HepG2 (cell line): ENCODE measurements at regions not wholly inside any gene's neighbourhood (a gene's known extent, or its start where the extent isn't known, plus 50 kb on each side); places are given as distances from the start of the nearest gene placed in this dataset.

Source experiments
- ATAC-seq: fragments of 200-7000 bp; cut with Tn5 transposase; 3 replicates; pipeline ENCODE4 v1.9.1; 2020; ENCODE audit warnings: mild to moderate bottlenecking, moderate library complexity
- BruUV-seq: library from RNA; stranded (reverse); fragments of 400-500 nt; replicated peaks from 2 replicates; lab custom pipeline; 2021; lab: Mats Ljungman, UMichigan
- CTCF ChIA-PET: fragments of 300-600 bp; formaldehyde crosslinking; extraction: SDS; loops from one replicate; lab custom pipeline; 2021; ENCODE audit warnings: low total read pairs, inconsistent platforms, low intra/inter-chr PET ratio; lab: Yijun Ruan, JAX
- POLR2A ChIA-PET: fragments of 350-600 bp; sonication (Branson Sonifier 250); formaldehyde crosslinking; loops from one replicate; lab custom pipeline; 2020; ENCODE audit warnings: antibody characterized with exemption, inconsistent platforms; lab: Yijun Ruan, JAX
- DNase-seq: peaks from one replicate; pipeline ENCODE4 v3.0.0-alpha.2; 2015; ENCODE audit warnings: low spot score
- FAIRE-seq: peaks from 3 replicates; lab custom pipeline; 2011; peaks lifted over from hg19 to GRCh38; lab: Jason Lieb, UNC
- H2AFZ ChIP-seq: one replicate; pipeline ENCODE4 v1.6.1; 2011; ENCODE audit warnings: low read length, inconsistent platforms
- H3K27ac ChIP-seq: fragments of 300-600 bp; 3 replicates; pipeline ENCODE4 v1.8.0; 2011; ENCODE audit warnings: mixed run types, mild to moderate bottlenecking, mixed read lengths, low read length, inconsistent platforms; ENCODE audit not compliant: insufficient read depth; ENCODE audit errors: extremely low read length
- H3K27me3 ChIP-seq, 2 experiments: fragments of 200-600 bp in 1 of 2; 2 replicates in 1 of 2; 3 replicates in 1 of 2; pipeline versions ENCODE4 v1.6.0 to v1.8.0; 2011; ENCODE audit warnings: low read length in 2 of 2, mild to moderate bottlenecking in 2 of 2, moderate library complexity in 2 of 2, inconsistent platforms in 1 of 2; ENCODE audit not compliant: insufficient read depth in 2 of 2, control insufficient read depth in 1 of 2
- H3K36me3 ChIP-seq, 2 experiments: fragments of 200-600 bp in 1 of 2; replicated peaks in 1 of 2; 2 replicates in 1 of 2; 3 replicates in 1 of 2; pipeline versions ENCODE4 v1.5.1 to v1.8.0; 2011; ENCODE audit warnings: low read length in 2 of 2, inconsistent platforms in 1 of 2; ENCODE audit not compliant: insufficient read depth in 2 of 2, control insufficient read depth in 1 of 2
- H3K4me1 ChIP-seq: 2 replicates; pipeline ENCODE4 v1.5.1; 2012; ENCODE audit warnings: low read length, inconsistent platforms; ENCODE audit not compliant: insufficient read depth
- H3K4me2 ChIP-seq: 2 replicates; pipeline ENCODE4 v1.6.0; 2011; ENCODE audit warnings: low read depth, low read length, inconsistent platforms
- H3K4me3 ChIP-seq, 3 experiments: fragments of 200-600 bp in 1 of 3; sonication (generic), shearing (Covaris generic) in 1 of 3; replicated peaks in 1 of 3; 2 replicates each; pipeline ENCODE4 v1.5.1; 2011 to 2016; ENCODE audit warnings: low read length in 3 of 3, inconsistent platforms in 2 of 3, low read depth in 2 of 3, mild to moderate bottlenecking in 2 of 3, control low read depth in 1 of 3, mixed read lengths in 1 of 3; ENCODE audit not compliant: insufficient read depth in 1 of 3
- H3K79me2 ChIP-seq: one replicate; pipeline ENCODE4 v1.6.1; 2011; ENCODE audit warnings: low read length, inconsistent platforms; ENCODE audit not compliant: insufficient read depth
- H3K9ac ChIP-seq: 2 replicates; pipeline ENCODE4 v1.6.0; 2011; ENCODE audit warnings: mild to moderate bottlenecking, low read depth, low read length, inconsistent platforms; ENCODE audit not compliant: insufficient read depth
- H3K9me3 ChIP-seq: 2 replicates; pipeline ENCODE4 v1.5.1; 2012; ENCODE audit warnings: mild to moderate bottlenecking, low read length
- H4K20me1 ChIP-seq: 2 replicates; pipeline ENCODE4 v1.6.0; 2011; ENCODE audit warnings: inconsistent platforms, mild to moderate bottlenecking, low read length, moderate library complexity; ENCODE audit not compliant: insufficient read depth
- ARID4A ChIP-seq: sonication (generic); formaldehyde crosslinking; IDR thresholded peaks from 2 replicates; pipeline ENCODE4 v1.5.0; 2020; ENCODE audit warnings: mild to moderate bottlenecking, missing genetic modification reagents, borderline replicate concordance
- NR1H2 ChIP-seq: sonication (generic); formaldehyde crosslinking; IDR thresholded peaks from 2 replicates; pipeline ENCODE4 v1.8.1; 2022; ENCODE audit warnings: low read depth, missing genetic modification reagents, borderline replicate concordance
- ZFP36 ChIP-seq: fragments of 150-350 bp; IDR thresholded peaks from 2 replicates; pipeline ENCODE4 v1.6.1; 2018; ENCODE audit warnings: borderline replicate concordance, low read length, low read depth; ENCODE audit not compliant: partially characterized antibody
- ZNF772 ChIP-seq: sonication (generic); formaldehyde crosslinking; IDR thresholded peaks from 2 replicates; pipeline ENCODE4 v1.5.0; 2020; ENCODE audit warnings: mild to moderate bottlenecking, missing genetic modification reagents
- WGBS: methylation state at CpG from one replicate; pipeline ENCODE4 v1.1.6; 2017; ENCODE audit warnings: low lambda C conversion rate; 5-methylcytosine and 5-hydroxymethylcytosine counted together
- in situ Hi-C: cut with HindIII; loops from 2 replicates; pipeline ENCODE4 v1.10.0; 2017; ENCODE audit warnings: low pct_unique_long_range_greater_than_20kb; ENCODE audit not compliant: extremely low pct_ligation_motif_present
- intact Hi-C: fragments of 100-400 bp; cut with micrococcal nuclease; formaldehyde crosslinking; loops from one replicate; pipeline ENCODE4 v1.10.0; 2022; ENCODE audit not compliant: unreplicated experiment

GRCh38 chr1:186559601-186560116 lies 98.7 kb upstream of the PDC start:
- BruUV-seq: no TSS peak
- in situ Hi-C loops (no loop called here), intact Hi-C loops (no loop called here)
- 2% methylated on average over 6 of the region's 6 CpGs for WGBS
- CTCF ChIA-PET: no interaction called here
- Histone ChIP-seq H3K4me1 (no peaks in the 10 kb centered on the region), H3K4me2 (no peak overlapping the region), H3K36me3 (no peaks in the 10 kb centered on the region), H3K9ac (no peak overlapping the region), H3K27me3 (no peaks in the 10 kb centered on the region), H3K4me3 (no peak overlapping the region), H3K79me2 (no peaks in the 10 kb centered on the region), H3K9me3 (no peaks in the 10 kb centered on the region), H2AFZ (no peak overlapping the region), H3K27ac (no peak overlapping the region), H4K20me1 (no peaks in the 10 kb centered on the region)
- no peak for ATAC-seq
- POLR2A ChIA-PET: no interaction called here
- no peak for DNase-seq
- TF ChIP-seq NR1H2 (no peak), ZNF772 (no peak), ARID4A (CRISPR knock-in tag) (no peak), ZFP36 (no peak)
- FAIRE-seq: no peak
